H1 (cell line): ENCODE measurements at regions not wholly inside any gene's neighbourhood (a gene's known extent, or its start where the extent isn't known, plus 50 kb on each side); places are given as distances from the start of the nearest gene placed in this dataset.

Source experiments
- BACH1 ChIP-seq: IDR thresholded peaks from 2 replicates; pipeline ENCODE4 v1.6.1; 2012; ENCODE audit warnings: low read length, improper control_type of control experiment
- BCL11A ChIP-seq, 2 experiments: IDR thresholded peaks; one replicate each; pipeline ENCODE4 v1.6.1; 2011; ENCODE audit warnings: low read depth in 2 of 2, low read length in 2 of 2, mild to moderate bottlenecking in 2 of 2
- CHD7 ChIP-seq: fragments of 300-600 bp; sonication (generic); IDR thresholded peaks from 2 replicates; pipeline ENCODE4 v1.7.1; 2012; ENCODE audit warnings: low read length, moderate library complexity, mild to moderate bottlenecking, inconsistent platforms; ENCODE audit not compliant: insufficient replicate concordance
- CTBP2 ChIP-seq: IDR thresholded peaks from 2 replicates; pipeline ENCODE4 v1.7.0; 2011; ENCODE audit warnings: borderline replicate concordance, mild to moderate bottlenecking, moderate library complexity, mixed read lengths, low read length; ENCODE audit not compliant: insufficient read depth, insufficient read length
- EGR1 ChIP-seq: IDR thresholded peaks from 2 replicates; pipeline ENCODE4 v1.6.1; 2011; ENCODE audit warnings: low read depth, low read length, borderline replicate concordance
- JUND ChIP-seq: IDR thresholded peaks from 2 replicates; pipeline ENCODE4 v1.6.1; 2011; ENCODE audit warnings: mild to moderate bottlenecking, improper control_type of control experiment, low read length
- KDM4A ChIP-seq: IDR thresholded peaks from one replicate; pipeline ENCODE4 v1.7.1; 2012; ENCODE audit warnings: low read depth, mild to moderate bottlenecking, moderate library complexity, low read length, inconsistent platforms; ENCODE audit not compliant: severe bottlenecking
- NANOG ChIP-seq: IDR thresholded peaks from 2 replicates; pipeline ENCODE4 v1.6.1; 2011; ENCODE audit warnings: low read length, low read depth, mild to moderate bottlenecking, inconsistent platforms; ENCODE audit not compliant: insufficient read depth, poor library complexity, severe bottlenecking
- POLR2AphosphoS5 ChIP-seq: IDR thresholded peaks from 2 replicates; pipeline ENCODE4 v1.6.1; 2011; ENCODE audit warnings: low read depth, low read length
- RBBP5 ChIP-seq: IDR thresholded peaks from 2 replicates; pipeline ENCODE4 v1.7.1; 2012; ENCODE audit warnings: low read depth, mild to moderate bottlenecking, inconsistent platforms, low read length, moderate library complexity, borderline replicate concordance
- RNF2 ChIP-seq: fragments of 200-900, 300-1000 bp; sonication (generic); IDR thresholded peaks from 2 replicates; pipeline ENCODE4 v1.7.1; 2016; ENCODE audit warnings: borderline replicate concordance, low read depth, mild to moderate bottlenecking, antibody characterized with exemption, low read length; ENCODE audit not compliant: poor library complexity, severe bottlenecking; ENCODE audit errors: missing control alignments
- TCF12 ChIP-seq: IDR thresholded peaks from 2 replicates; pipeline ENCODE4 v1.6.1; 2011; ENCODE audit warnings: low read depth, mild to moderate bottlenecking, low read length

- TF ChIP-seq CHD7 (no peak), KDM4A (no peak), BACH1 (no peak), BCL11A (IDR thresholded peaks at IDR 0.05; ENCODE audit: low read depth in 2 of 2, low read length in 2 of 2) (no peak), CTBP2 (no peak), TCF12 (no peak), NANOG (no peak), JUND (no peak), RNF2 (no peak), EGR1 (no peak), RBBP5 (no peak), POLR2AphosphoS5 (no peak)
Observed at GRCh38 chr20:22825076-22825475, 210.0 kb upstream of the SSTR4 start (continued).
